ENCODE measurements at regions not wholly inside any gene's neighbourhood (a gene's known extent, or its start where the extent isn't known, plus 50 kb on each side); places are given as distances from the start of the nearest gene placed in this dataset.

GRCh38 chr13:109836629-109837607 is 50.5 kb upstream of the IRS2 start:
- TF ChIP-seq POLR2A (IDR thresholded peaks at IDR 0.05) (no peak), POLR2AphosphoS5 (IDR thresholded peaks at IDR 0.05) (no peak)
- TF ChIP-seq, protein P1, sequence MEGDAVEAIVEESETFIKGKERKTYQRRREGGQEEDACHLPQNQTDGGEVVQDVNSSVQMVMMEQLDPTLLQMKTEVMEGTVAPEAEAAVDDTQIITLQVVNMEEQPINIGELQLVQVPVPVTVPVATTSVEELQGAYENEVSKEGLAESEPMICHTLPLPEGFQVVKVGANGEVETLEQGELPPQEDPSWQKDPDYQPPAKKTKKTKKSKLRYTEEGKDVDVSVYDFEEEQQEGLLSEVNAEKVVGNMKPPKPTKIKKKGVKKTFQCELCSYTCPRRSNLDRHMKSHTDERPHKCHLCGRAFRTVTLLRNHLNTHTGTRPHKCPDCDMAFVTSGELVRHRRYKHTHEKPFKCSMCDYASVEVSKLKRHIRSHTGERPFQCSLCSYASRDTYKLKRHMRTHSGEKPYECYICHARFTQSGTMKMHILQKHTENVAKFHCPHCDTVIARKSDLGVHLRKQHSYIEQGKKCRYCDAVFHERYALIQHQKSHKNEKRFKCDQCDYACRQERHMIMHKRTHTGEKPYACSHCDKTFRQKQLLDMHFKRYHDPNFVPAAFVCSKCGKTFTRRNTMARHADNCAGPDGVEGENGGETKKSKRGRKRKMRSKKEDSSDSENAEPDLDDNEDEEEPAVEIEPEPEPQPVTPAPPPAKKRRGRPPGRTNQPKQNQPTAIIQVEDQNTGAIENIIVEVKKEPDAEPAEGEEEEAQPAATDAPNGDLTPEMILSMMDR (IDR thresholded peaks at IDR 0.05 in 8 of 11, conservative IDR thresholded peaks at IDR 0.05 in 3 of 11): no peak
